T-helper 1 cell treated with Interleukin-12 subunit alpha and Interleukin-12 subunit beta and Interleukin-4 antibody, amounts not matched to agents 30 μg/mL and 1 μg/mL, for 36 hours (primary cell): ENCODE measurements at regions not wholly inside any gene's neighbourhood (a gene's known extent, or its start where the extent isn't known, plus 50 kb on each side); places are given as distances from the start of the nearest gene placed in this dataset.
A peak's percentile ranks its signal among the peaks of the same experiment; 100 is the strongest.
"Not testable (repeated sequence)": the region's sequence is repeated elsewhere in the genome, so short reads cannot be mapped to it uniquely, and the experiment has no call there.

Experiments
- H3K27ac Mint-ChIP-seq: one replicate; pipeline ENCODE4 v1.8.0; 2021; ENCODE audit warnings: mild to moderate bottlenecking, mixed read lengths
- H3K27me3 Mint-ChIP-seq: one replicate; pipeline ENCODE4 v1.8.0; 2021; ENCODE audit warnings: low read depth, mixed read lengths
- H3K36me3 Mint-ChIP-seq: one replicate; pipeline ENCODE4 v1.8.0; 2021; ENCODE audit warnings: low read depth, mixed read lengths
- H3K4me1 Mint-ChIP-seq: one replicate; pipeline ENCODE4 v1.8.0; 2021; ENCODE audit warnings: low read depth, mixed read lengths
- H3K4me3 Mint-ChIP-seq: one replicate; pipeline ENCODE4 v1.8.0; 2021; ENCODE audit warnings: mild to moderate bottlenecking, moderate library complexity, mixed read lengths
- H3K9me3 Mint-ChIP-seq: one replicate; pipeline ENCODE4 v1.8.0; 2021; ENCODE audit warnings: mixed read lengths

- H3K9me3 Mint-ChIP-seq, result no peaks in the 10 kb centered on the region
Observed at GRCh38 chr10:117817116-117817515, 229.6 kb downstream of the RAB11FIP2 start.

GRCh38 chr10:117818721-117819120 lies 228.0 kb downstream of the RAB11FIP2 start:
- no peak overlapping the region for H3K27ac Mint-ChIP-seq
- H3K36me3 Mint-ChIP-seq, result no peaks in the 10 kb centered on the region
- no peaks in the 10 kb centered on the region for H3K9me3 Mint-ChIP-seq
- no peak overlapping the region for H3K4me3 Mint-ChIP-seq
- H3K4me1 Mint-ChIP-seq, result no peaks in the 10 kb centered on the region
- H3K27me3 Mint-ChIP-seq, result peaks cover 6% of the 10 kb centered on the region

More at GRCh38 chr10:117817116-117817515, 229.6 kb downstream of the RAB11FIP2 start:
- no peak overlapping the region for H3K27ac Mint-ChIP-seq
- H3K4me3 Mint-ChIP-seq, result no peak overlapping the region
- H3K4me1 Mint-ChIP-seq, result no peaks in the 10 kb centered on the region
- no peaks in the 10 kb centered on the region for H3K36me3 Mint-ChIP-seq
- peaks cover 6% of the 10 kb centered on the region for H3K27me3 Mint-ChIP-seq

GRCh38 chr10:117819304-117819703 lies 227.4 kb downstream of the RAB11FIP2 start:
- no peaks in the 10 kb centered on the region for H3K4me1 Mint-ChIP-seq
- H3K9me3 Mint-ChIP-seq, result no peaks in the 10 kb centered on the region
- peaks cover 6% of the 10 kb centered on the region for H3K27me3 Mint-ChIP-seq
- H3K27ac Mint-ChIP-seq, result no peak overlapping the region
- no peaks in the 10 kb centered on the region for H3K36me3 Mint-ChIP-seq
- H3K4me3 Mint-ChIP-seq, result no peak overlapping the region

GRCh38 chr10:117823980-117824379 lies 222.8 kb downstream of the RAB11FIP2 start:
- Mint-ChIP-seq H3K4me3 (no peak overlapping the region), H3K36me3 (no peaks in the 10 kb centered on the region), H3K9me3 (no peaks in the 10 kb centered on the region), H3K27ac (no peak overlapping the region), H3K27me3 (peaks cover 6% of the 10 kb centered on the region), H3K4me1 (peaks cover 4% of the 10 kb centered on the region)

- H3K27ac Mint-ChIP-seq, result peak overlapping the region; percentile 76
Observed at GRCh38 chr10:117830205-117830604, 216.5 kb downstream of the RAB11FIP2 start.

GRCh38 chr10:117830787-117831212 lies 215.9 kb downstream of the RAB11FIP2 start:
- Mint-ChIP-seq H3K36me3 (no peaks in the 10 kb centered on the region), H3K4me1 (peaks cover 16% of the 10 kb centered on the region), H3K27ac (peak overlapping the region; percentile 76), H3K27me3 (no peaks in the 10 kb centered on the region), H3K9me3 (no peaks in the 10 kb centered on the region), H3K4me3 (peak overlapping the region; percentile 72)

More at GRCh38 chr10:117830205-117830604, 216.5 kb downstream of the RAB11FIP2 start:
- Mint-ChIP-seq H3K27me3 (no peaks in the 10 kb centered on the region), H3K9me3 (no peaks in the 10 kb centered on the region), H3K36me3 (no peaks in the 10 kb centered on the region), H3K4me3 (peak overlapping the region; percentile 72), H3K4me1 (peaks cover 16% of the 10 kb centered on the region)

- not testable (repeated sequence) for H3K9me3 Mint-ChIP-seq, H3K27me3 Mint-ChIP-seq, H3K4me1 Mint-ChIP-seq, H3K27ac Mint-ChIP-seq, H3K36me3 Mint-ChIP-seq
- H3K4me3 Mint-ChIP-seq, result peak overlapping the region; percentile 17
Observed at GRCh38 chr10:117838500-117839498, 207.9 kb downstream of the RAB11FIP2 start.

GRCh38 chr10:117856426-117856825 lies 190.3 kb downstream of the RAB11FIP2 start:
- peaks cover 16% of the 10 kb centered on the region for H3K27me3 Mint-ChIP-seq
- H3K9me3 Mint-ChIP-seq, H3K36me3 Mint-ChIP-seq, H3K4me3 Mint-ChIP-seq, H3K27ac Mint-ChIP-seq, H3K4me1 Mint-ChIP-seq: not testable (repeated sequence)

- Mint-ChIP-seq H3K4me3 (no peak overlapping the region), H3K4me1 (no peaks in the 10 kb centered on the region), H3K9me3 (no peaks in the 10 kb centered on the region), H3K27ac (no peak overlapping the region), H3K36me3 (no peaks in the 10 kb centered on the region), H3K27me3 (peaks cover 12% of the 10 kb centered on the region)
Observed at GRCh38 chr10:117860135-117860534, 186.6 kb downstream of the RAB11FIP2 start.

- no peak overlapping the region for H3K27ac Mint-ChIP-seq
- no peak overlapping the region for H3K4me3 Mint-ChIP-seq
- H3K27me3 Mint-ChIP-seq, result peaks cover 12% of the 10 kb centered on the region
- no peaks in the 10 kb centered on the region for H3K36me3 Mint-ChIP-seq
- no peaks in the 10 kb centered on the region for H3K9me3 Mint-ChIP-seq
- no peaks in the 10 kb centered on the region for H3K4me1 Mint-ChIP-seq
Observed at GRCh38 chr10:117860823-117861222, 185.9 kb downstream of the RAB11FIP2 start.

- Mint-ChIP-seq H3K27ac (no peak overlapping the region), H3K27me3 (peaks cover 12% of the 10 kb centered on the region), H3K4me1 (no peaks in the 10 kb centered on the region), H3K4me3 (no peak overlapping the region), H3K36me3 (no peaks in the 10 kb centered on the region), H3K9me3 (no peaks in the 10 kb centered on the region)
Observed at GRCh38 chr10:117861329-117861728, 185.4 kb downstream of the RAB11FIP2 start.

GRCh38 chr10:117863771-117864170 lies 183.0 kb downstream of the RAB11FIP2 start:
- H3K27me3 Mint-ChIP-seq, result peaks cover 5% of the 10 kb centered on the region
- H3K36me3 Mint-ChIP-seq, result no peaks in the 10 kb centered on the region
- no peak overlapping the region for H3K4me3 Mint-ChIP-seq
- H3K27ac Mint-ChIP-seq, result no peak overlapping the region
- no peaks in the 10 kb centered on the region for H3K4me1 Mint-ChIP-seq
- H3K9me3 Mint-ChIP-seq, result no peaks in the 10 kb centered on the region

- H3K36me3 Mint-ChIP-seq, result no peaks in the 10 kb centered on the region
- H3K4me3 Mint-ChIP-seq, result no peak overlapping the region
- no peak overlapping the region for H3K27ac Mint-ChIP-seq
- H3K27me3 Mint-ChIP-seq, result no peaks in the 10 kb centered on the region
- H3K4me1 Mint-ChIP-seq, result no peaks in the 10 kb centered on the region
- no peaks in the 10 kb centered on the region for H3K9me3 Mint-ChIP-seq
Observed at GRCh38 chr10:117865945-117866344, 180.8 kb downstream of the RAB11FIP2 start.

- Mint-ChIP-seq H3K27ac (no peak overlapping the region), H3K27me3 (no peaks in the 10 kb centered on the region), H3K4me3 (no peak overlapping the region), H3K36me3 (no peaks in the 10 kb centered on the region), H3K4me1 (no peaks in the 10 kb centered on the region), H3K9me3 (no peaks in the 10 kb centered on the region)
Observed at GRCh38 chr10:117868151-117868550, 178.6 kb downstream of the RAB11FIP2 start.

- Mint-ChIP-seq H3K36me3 (no peaks in the 10 kb centered on the region), H3K4me3 (no peak overlapping the region), H3K27ac (no peak overlapping the region), H3K4me1 (no peaks in the 10 kb centered on the region), H3K27me3 (peaks cover 3% of the 10 kb centered on the region), H3K9me3 (no peaks in the 10 kb centered on the region)
Observed at GRCh38 chr10:117875793-117876192, 170.9 kb downstream of the RAB11FIP2 start.
